Stomach (tissue), 8 donors: ENCODE measurements at regions not wholly inside any gene's neighbourhood (a gene's known extent, or its start where the extent isn't known, plus 50 kb on each side); places are given as distances from the start of the nearest gene placed in this dataset.

Experiments
- DNase-seq, 2 donors: peaks; one replicate each; pipeline versions ENCODE4 v3.0.0 to v3.0.0-alpha.2; 2013 to 2019
- H3K27ac ChIP-seq, 5 donors: fragments of 200-600 bp in 4 of 5; sonication (generic) in 4 of 5; one replicate each; pipeline ENCODE4 v1.5.1; 2013 to 2019; ENCODE audit warnings: mild to moderate bottlenecking in 1 of 5, moderate library complexity in 1 of 5
- H3K27me3 ChIP-seq, 3 donors: fragments of 200-600 bp; sonication (generic); one replicate each; pipeline ENCODE4 v1.5.1; 2017 to 2019; ENCODE audit warnings: mixed run types in 1 of 3
- H3K36me3 ChIP-seq, 4 donors: fragments of 200-600 bp; sonication (generic); 1 replicate in 3 of 4; 2 replicates in 1 of 4; pipeline ENCODE4 v1.5.1; 2016 to 2019
- H3K4me1 ChIP-seq, 4 donors: fragments of 200-600 bp; sonication (generic); one replicate each; pipeline ENCODE4 v1.5.1; 2016 to 2019
- H3K4me3 ChIP-seq, 4 donors: fragments of 200-600 bp; sonication (generic) in 3 of 4; one replicate each; pipeline ENCODE4 v1.5.1; 2016 to 2019; ENCODE audit warnings: mild to moderate bottlenecking in 1 of 4
- H3K9me3 ChIP-seq, 4 donors: fragments of 200-600 bp; sonication (generic); one replicate each; pipeline ENCODE4 v1.5.1; 2016 to 2019
- CTCF ChIP-seq, 7 experiments: fragments of 450-650 bp in 4 of 7; fragments of 200-600 bp in 3 of 7; sonication (generic) in 3 of 7; IDR thresholded peaks; one replicate each; pipeline ENCODE4 v1.5.1; 2016 to 2019; ENCODE audit warnings: antibody characterized with exemption in 7 of 7, control low read depth in 2 of 7, mild to moderate bottlenecking in 1 of 7
- EP300 ChIP-seq: sonication (generic); formaldehyde crosslinking; IDR thresholded peaks from one replicate; pipeline ENCODE4 v1.6.1; 2017; ENCODE audit warnings: antibody characterized with exemption
- POLR2A ChIP-seq, 4 donors: fragments of 450-650 bp; IDR thresholded peaks; one replicate each; pipeline ENCODE4 v1.6.1; 2016; ENCODE audit warnings: antibody characterized with exemption in 4 of 4, control low read depth in 2 of 4, mild to moderate bottlenecking in 1 of 4, moderate library complexity in 1 of 4
- POLR2AphosphoS5 ChIP-seq, 3 donors: sonication (generic); formaldehyde crosslinking; IDR thresholded peaks; one replicate each; pipeline ENCODE4 v1.6.1; 2016; ENCODE audit warnings: antibody characterized with exemption in 3 of 3
- WGBS, 5 donors: extraction: QIAGEN DNeasy Blood & Tissue Kit in 3 of 5; methylation state at CpG; one replicate each; pipeline versions ENCODE4 v1.1.5 to v1.1.7; 2013 to 2018; 5-methylcytosine and 5-hydroxymethylcytosine counted together
- intact Hi-C: fragments of 100-400 bp; cut with DNase I; formaldehyde crosslinking; loops from one replicate; pipeline ENCODE4 v1.15.1; 2023; ENCODE audit warnings: low total_unique reads
- donor health status: healthy with polysubstance abuse.
- donor health status: Bipolar disorder and iron deficiency.
- donor health status: healthy.

DNA sequence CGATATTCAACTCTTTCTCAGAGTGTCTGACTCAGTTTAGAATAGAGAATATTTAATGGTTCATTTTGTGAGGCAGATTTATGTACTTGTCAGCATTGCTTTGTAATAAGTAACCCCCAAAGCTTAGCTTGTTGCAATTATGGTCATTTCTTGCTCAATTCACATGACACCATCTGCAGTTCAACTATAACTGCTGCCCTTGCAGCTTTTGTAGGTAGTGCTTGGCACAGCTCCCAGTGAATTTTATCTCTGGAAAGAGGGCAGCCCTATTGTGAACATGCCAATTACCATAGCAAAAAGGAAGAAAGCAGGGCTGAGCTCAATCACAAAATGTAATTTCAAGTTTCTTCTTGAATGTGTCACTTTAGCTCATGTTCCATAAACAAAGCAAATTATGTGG, 1587.7 kb upstream of the ACO1 start:
- Histone ChIP-seq H3K27ac (no peak overlapping the region), H3K36me3 (no peaks in the 10 kb centered on the region), H3K9me3 (no peaks in the 10 kb centered on the region), H3K27me3 (no peaks in the 10 kb centered on the region), H3K4me3 (no peak overlapping the region), H3K4me1 (no peaks in the 10 kb centered on the region)
- 69 to 98% (median 91%) methylated on average over 1 of the region's 1 CpG for WGBS, 5 donors
- TF ChIP-seq EP300, result no peak
- no peak for TF ChIP-seq CTCF (IDR thresholded peaks at IDR 0.05)
- no peak for TF ChIP-seq POLR2AphosphoS5 (IDR thresholded peaks at IDR 0.05)
- no peak for TF ChIP-seq POLR2A (IDR thresholded peaks at IDR 0.05)
- intact Hi-C loops, result no loop called here
- peak in 1 of 2 donors; percentile 14 for DNase-seq

- TF ChIP-seq POLR2A (IDR thresholded peaks at IDR 0.05), result no peak
- no peak for TF ChIP-seq CTCF (IDR thresholded peaks at IDR 0.05)
- TF ChIP-seq EP300, result no peak
- no peak for TF ChIP-seq POLR2AphosphoS5 (IDR thresholded peaks at IDR 0.05)
- H3K9me3 ChIP-seq, result no peaks in the 10 kb centered on the region
- no peaks in the 10 kb centered on the region for H3K36me3 ChIP-seq
- DNase-seq, result no peak
- no peaks in the 10 kb centered on the region for H3K27me3 ChIP-seq
- no peaks in the 10 kb centered on the region for H3K4me1 ChIP-seq
- no peak overlapping the region for H3K4me3 ChIP-seq
- WGBS, 5 donors, result 87 to 97% (median 93%) methylated on average over 21 of the region's 21 CpGs
- no peak overlapping the region for H3K27ac ChIP-seq
- intact Hi-C loops, result no loop called here
Measured at GRCh38 chr9:30799527-30800101, 1584.8 kb upstream of the ACO1 start.

DNA sequence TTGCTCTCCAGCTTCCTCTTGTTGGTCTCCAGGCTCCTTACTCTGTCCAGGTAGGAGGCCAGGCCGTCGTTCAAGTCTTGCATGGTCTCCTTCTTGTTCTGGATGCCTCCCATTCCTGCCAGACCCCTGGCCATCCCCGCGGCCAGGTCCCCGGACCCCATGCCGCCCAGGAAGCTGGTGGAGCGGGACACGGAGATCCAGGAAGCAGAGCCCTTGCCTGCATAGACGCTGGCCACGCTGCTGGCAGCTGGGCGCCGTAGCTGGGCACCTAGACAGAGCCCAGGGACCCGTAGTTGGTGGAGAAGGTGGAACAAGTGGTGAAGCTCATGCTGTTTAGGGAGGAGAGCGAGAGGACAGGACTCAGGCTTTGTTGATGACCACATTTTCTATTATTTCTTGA, 1584.0 kb upstream of the ACO1 start:
- intact Hi-C loops, result no loop called here

DNA sequence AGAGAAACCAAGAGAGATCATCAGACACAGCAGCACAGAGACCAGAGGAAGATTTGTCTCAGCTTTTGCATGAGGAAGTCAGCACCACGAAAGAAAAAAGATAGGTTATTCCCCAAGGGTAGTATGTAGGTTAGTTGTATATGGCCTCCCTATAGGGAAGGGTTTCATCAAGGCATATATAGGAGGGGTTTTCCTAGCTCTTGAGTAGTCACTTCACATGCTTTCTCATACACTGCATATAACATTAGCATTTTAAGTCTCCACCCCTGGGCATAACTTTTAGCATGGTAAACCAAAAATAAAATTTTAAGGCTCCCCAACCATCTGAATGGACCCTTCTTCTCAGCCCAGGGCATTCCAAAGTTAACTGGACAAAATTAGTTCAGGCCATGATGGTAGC, 1571.6 kb upstream of the ACO1 start:
- no peaks in the 10 kb centered on the region for H3K9me3 ChIP-seq
- TF ChIP-seq EP300 (no peak), POLR2AphosphoS5 (IDR thresholded peaks at IDR 0.05) (no peak), CTCF (IDR thresholded peaks at IDR 0.05) (no peak), POLR2A (IDR thresholded peaks at IDR 0.05) (no peak)
- H3K4me1 ChIP-seq, result no peaks in the 10 kb centered on the region
- H3K27me3 ChIP-seq, result no peaks in the 10 kb centered on the region
- intact Hi-C loops, result no loop called here
- H3K27ac ChIP-seq, result no peak overlapping the region
- 75 to 90% (median 76%) methylated on average over 1 of the region's 1 CpG for WGBS, 5 donors
- H3K4me3 ChIP-seq, result no peak overlapping the region
- no peak for DNase-seq
- no peaks in the 10 kb centered on the region for H3K36me3 ChIP-seq

More for the DNA sequence above, 1584.0 kb upstream of the ACO1 start:
- Histone ChIP-seq H3K27ac (no peak overlapping the region), H3K27me3 (no peaks in the 10 kb centered on the region), H3K36me3 (no peaks in the 10 kb centered on the region), H3K9me3 (no peaks in the 10 kb centered on the region), H3K4me1 (no peaks in the 10 kb centered on the region), H3K4me3 (no peak overlapping the region)
- no peak for DNase-seq
- whole genome bisulfite sequencing, 5 donors, result 88 to 93% (median 91%) methylated on average over 14 of the region's 14 CpGs
- no peak for TF ChIP-seq POLR2A (IDR thresholded peaks at IDR 0.05)
- no peak for TF ChIP-seq EP300
- no peak for TF ChIP-seq CTCF (IDR thresholded peaks at IDR 0.05)
- TF ChIP-seq POLR2AphosphoS5 (IDR thresholded peaks at IDR 0.05), result no peak
